Neural cell (in vitro differentiated cells): ENCODE measurements at regions not wholly inside any gene's neighbourhood (a gene's known extent, or its start where the extent isn't known, plus 50 kb on each side); places are given as distances from the start of the nearest gene placed in this dataset.

Experiments
- H2AFZ ChIP-seq: fragments of 200-600, 300-800 bp; sonication (generic), shearing (Covaris generic); 2 replicates; pipeline ENCODE4 v1.6.0; 2014; ENCODE audit warnings: low read depth, mild to moderate bottlenecking, antibody characterized with exemption, low read length, moderate library complexity
- H3F3A ChIP-seq: fragments of 200-600 bp; shearing (Covaris generic); 2 replicates; pipeline ENCODE4 v1.6.1; 2016; ENCODE audit warnings: mild to moderate bottlenecking, moderate library complexity, mixed read lengths, antibody characterized with exemption, low read length; ENCODE audit not compliant: insufficient read depth, poor library complexity, severe bottlenecking
- H3K27ac ChIP-seq: fragments of 200-600, 300-800 bp; sonication (generic), shearing (Covaris generic); 2 replicates; pipeline ENCODE4 v1.5.1; 2014; ENCODE audit warnings: mild to moderate bottlenecking, low read length, moderate library complexity
- H3K27me3 ChIP-seq: fragments of 300-800, 200-600 bp; sonication (generic), shearing (Covaris generic); 2 replicates; pipeline ENCODE4 v1.6.0; 2014; ENCODE audit warnings: mild to moderate bottlenecking, low read depth, low read length, moderate library complexity; ENCODE audit not compliant: insufficient read depth
- H3K36me3 ChIP-seq: fragments of 300-800, 200-600 bp; sonication (generic), shearing (Covaris generic); 2 replicates; pipeline ENCODE4 v1.5.1; 2014; ENCODE audit warnings: mild to moderate bottlenecking, antibody characterized with exemption, low read length, moderate library complexity; ENCODE audit not compliant: insufficient read depth
- H3K4me2 ChIP-seq: fragments of 300-800, 200-600 bp; sonication (generic), shearing (Covaris generic); 2 replicates; pipeline ENCODE4 v1.6.0; 2014; ENCODE audit warnings: mild to moderate bottlenecking, low read length
- H3K4me3 ChIP-seq: fragments of 300-800, 200-600 bp; sonication (generic), shearing (Covaris generic); 2 replicates; pipeline ENCODE4 v1.5.1; 2014; ENCODE audit warnings: mild to moderate bottlenecking, low read length, moderate library complexity
- H3K79me2 ChIP-seq: fragments of 200-600 bp; shearing (Covaris generic); replicated peaks from 2 replicates; pipeline ENCODE4 v1.6.0; 2014; ENCODE audit warnings: mild to moderate bottlenecking, low read length, moderate library complexity; ENCODE audit not compliant: insufficient read depth
- H3K9ac ChIP-seq: fragments of 300-800, 200-600 bp; sonication (generic), shearing (Covaris generic); 2 replicates; pipeline ENCODE4 v1.6.1; 2016; ENCODE audit warnings: mild to moderate bottlenecking, low read length, mixed read lengths
- H3K9me2 ChIP-seq: fragments of 200-600 bp; shearing (Covaris generic); 2 replicates; pipeline ENCODE4 v1.6.1; 2016; ENCODE audit warnings: mild to moderate bottlenecking, low read length, mixed read lengths; ENCODE audit not compliant: insufficient read depth
- H3K9me3 ChIP-seq: fragments of 200-600, 300-800 bp; sonication (generic), shearing (Covaris generic); 2 replicates; pipeline ENCODE4 v1.6.1; 2016; ENCODE audit warnings: mild to moderate bottlenecking, mixed run types, low read length, moderate library complexity, mixed read lengths
- H4K20me1 ChIP-seq: fragments of 200-600 bp; shearing (Covaris generic); 2 replicates; pipeline ENCODE4 v1.6.1; 2016; ENCODE audit warnings: mild to moderate bottlenecking, mixed run types; ENCODE audit not compliant: insufficient read depth
- CTCF ChIP-seq: fragments of 450-650 bp; IDR thresholded peaks from 2 replicates; pipeline ENCODE4 v1.5.1; 2014; ENCODE audit warnings: antibody characterized with exemption, mild to moderate bottlenecking, moderate library complexity; ENCODE audit not compliant: poor library complexity, severe bottlenecking
- EP300 ChIP-seq: fragments of 450-650 bp; conservative IDR thresholded peaks from 2 replicates; pipeline ENCODE4 v1.6.1; 2014; ENCODE audit warnings: antibody characterized with exemption, mild to moderate bottlenecking, moderate library complexity; ENCODE audit not compliant: poor library complexity, severe bottlenecking
- EZH2 ChIP-seq: fragments of 200-600, 300-800 bp; shearing (Covaris generic), sonication (generic); IDR thresholded peaks from 2 replicates; pipeline ENCODE4 v1.6.1; 2014; ENCODE audit warnings: antibody characterized with exemption, low read length, borderline replicate concordance, mild to moderate bottlenecking; ENCODE audit not compliant: insufficient read depth, poor library complexity, severe bottlenecking
- MXI1 ChIP-seq: fragments of 450-650 bp; conservative IDR thresholded peaks from 2 replicates; pipeline ENCODE4 v1.6.1; 2014; ENCODE audit warnings: antibody characterized with exemption, mild to moderate bottlenecking; ENCODE audit not compliant: poor library complexity, severe bottlenecking
- POLR2AphosphoS5 ChIP-seq: IDR thresholded peaks from 2 replicates; pipeline ENCODE4 v1.6.1; 2012
- RAD21 ChIP-seq: fragments of 450-650 bp; conservative IDR thresholded peaks from 2 replicates; pipeline ENCODE4 v1.6.1; 2014; ENCODE audit warnings: antibody characterized with exemption, mild to moderate bottlenecking, moderate library complexity
- REST ChIP-seq: IDR thresholded peaks from 2 replicates; pipeline ENCODE4 v1.6.1; 2012; ENCODE audit warnings: borderline replicate concordance
- SMC3 ChIP-seq: fragments of 450-650 bp; conservative IDR thresholded peaks from 2 replicates; pipeline ENCODE4 v1.6.1; 2014; ENCODE audit warnings: antibody characterized with exemption, mild to moderate bottlenecking, moderate library complexity; ENCODE audit not compliant: poor library complexity
- TAF1 ChIP-seq: IDR thresholded peaks from 2 replicates; pipeline ENCODE4 v1.6.1; 2012; ENCODE audit warnings: low read depth

- Histone ChIP-seq H3F3A (no peaks in the 10 kb centered on the region), H3K36me3 (no peaks in the 10 kb centered on the region), H3K9ac (peak overlapping the region; percentile 7), H3K4me2 (peak overlapping the region; percentile 39), H3K9me2 (no peaks in the 10 kb centered on the region), H3K79me2 (no peaks in the 10 kb centered on the region), H3K27ac (peak overlapping the region; percentile 17), H2AFZ (no peak overlapping the region), H3K4me3 (peak overlapping the region; percentile 19), H3K9me3 (no peaks in the 10 kb centered on the region), H3K27me3 (no peaks in the 10 kb centered on the region), H4K20me1 (no peaks in the 10 kb centered on the region)
- TF ChIP-seq SMC3 = no peak
- no peak for TF ChIP-seq CTCF
- peak; percentile 74 for TF ChIP-seq EP300
- no peak for TF ChIP-seq REST
- no peak for TF ChIP-seq RAD21
- TF ChIP-seq EZH2 = no peak
- peak; percentile 35 for TF ChIP-seq POLR2AphosphoS5
- no peak for TF ChIP-seq MXI1
- TF ChIP-seq TAF1 = no peak
Observed at GRCh38 chr1:96355961-96356360, 365.6 kb upstream of the PTBP2 start.

- H3K36me3 ChIP-seq = no peaks in the 10 kb centered on the region
- no peak for TF ChIP-seq POLR2AphosphoS5
- H4K20me1 ChIP-seq = no peaks in the 10 kb centered on the region
- no peak overlapping the region for H3K4me2 ChIP-seq
- H3K4me3 ChIP-seq = no peak overlapping the region
- H3F3A ChIP-seq = no peaks in the 10 kb centered on the region
- no peaks in the 10 kb centered on the region for H3K9me3 ChIP-seq
- H2AFZ ChIP-seq = no peak overlapping the region
- H3K27me3 ChIP-seq = no peaks in the 10 kb centered on the region
- no peaks in the 10 kb centered on the region for H3K79me2 ChIP-seq
- H3K9me2 ChIP-seq = no peaks in the 10 kb centered on the region
- H3K9ac ChIP-seq = no peak overlapping the region
- no peak overlapping the region for H3K27ac ChIP-seq
Observed at GRCh38 chr1:96357141-96357765, 364.3 kb upstream of the PTBP2 start.

GRCh38 chr1:96358057-96358456 lies 363.5 kb upstream of the PTBP2 start:
- Histone ChIP-seq H3K27ac (no peak overlapping the region), H3K4me2 (no peak overlapping the region), H3K27me3 (no peaks in the 10 kb centered on the region), H3K9me2 (no peaks in the 10 kb centered on the region), H3K4me3 (no peak overlapping the region), H3K36me3 (no peaks in the 10 kb centered on the region), H3K79me2 (no peaks in the 10 kb centered on the region), H4K20me1 (no peaks in the 10 kb centered on the region), H3K9ac (no peak overlapping the region), H3F3A (no peaks in the 10 kb centered on the region), H2AFZ (no peak overlapping the region), H3K9me3 (no peaks in the 10 kb centered on the region)
- no peak for TF ChIP-seq TAF1
- TF ChIP-seq MXI1 = no peak
